GM21737 (cell line): ENCODE measurements at regions not wholly inside any gene's neighbourhood (a gene's known extent, or its start where the extent isn't known, plus 50 kb on each side); places are given as distances from the start of the nearest gene placed in this dataset.
"Not testable (repeated sequence)": the region's sequence is repeated elsewhere in the genome, so short reads cannot be mapped to it uniquely, and the experiment has no call there.

Source experiments
- ATAC-seq: cut with Tn5 transposase; IDR thresholded peaks from one replicate; pipeline ENCODE4 v1.9.1; 2021; ENCODE audit warnings: mild to moderate bottlenecking, moderate library complexity; ENCODE audit not compliant: unreplicated experiment

GRCh38 chr5:85517386-85517785, 1100.4 kb upstream of the COX7C start:
- ATAC-seq: no peak

GRCh38 chr5:85533341-85534047, 1084.2 kb upstream of the COX7C start:
- ATAC-seq: no peak

GRCh38 chr5:85538362-85538761, 1079.4 kb upstream of the COX7C start:
- no peak for ATAC-seq

- no peak for ATAC-seq
Observed at GRCh38 chr5:85545129-85545528, 1072.6 kb upstream of the COX7C start.

- ATAC-seq: no peak
Observed at GRCh38 chr5:85549229-85549628, 1068.5 kb upstream of the COX7C start.

- no peak for ATAC-seq
Observed at GRCh38 chr5:85549836-85550599, 1067.7 kb upstream of the COX7C start.

GRCh38 chr5:85556464-85556863, 1061.3 kb upstream of the COX7C start:
- ATAC-seq: no peak

GRCh38 chr5:85576666-85577065, 1041.1 kb upstream of the COX7C start:
- ATAC-seq: no peak

- not testable (repeated sequence) for ATAC-seq
Observed at GRCh38 chr5:85587806-85588205, 1029.9 kb upstream of the COX7C start.

- not testable (repeated sequence) for ATAC-seq
Observed at GRCh38 chr5:85588268-85588667, 1029.5 kb upstream of the COX7C start.

GRCh38 chr5:85590764-85591163, 1027.0 kb upstream of the COX7C start:
- no peak for ATAC-seq

GRCh38 chr5:85591311-85591710, 1026.4 kb upstream of the COX7C start:
- ATAC-seq: no peak

- no peak for ATAC-seq
Observed at GRCh38 chr5:85602843-85603242, 1014.9 kb upstream of the COX7C start.

GRCh38 chr5:85604378-85604777, 1013.4 kb upstream of the COX7C start:
- ATAC-seq: no peak

- no peak for ATAC-seq
Observed at GRCh38 chr5:85604786-85605185, 1013.0 kb upstream of the COX7C start.

GRCh38 chr5:85605381-85605780, 1012.4 kb upstream of the COX7C start:
- no peak for ATAC-seq

GRCh38 chr5:85614489-85614888, 1003.3 kb upstream of the COX7C start:
- ATAC-seq: no peak

- no peak for ATAC-seq
Observed at GRCh38 chr5:85621668-85622067, 996.1 kb upstream of the COX7C start.

- no peak for ATAC-seq
Observed at GRCh38 chr5:85628153-85628552, 989.6 kb upstream of the COX7C start.

GRCh38 chr5:85638495-85639125, 979.1 kb upstream of the COX7C start:
- not testable (repeated sequence) for ATAC-seq

GRCh38 chr5:85646036-85646435, 971.7 kb upstream of the COX7C start:
- ATAC-seq: no peak

- ATAC-seq: no peak
Observed at GRCh38 chr5:85646641-85647040, 971.1 kb upstream of the COX7C start.
